Stimulated activated CD8-positive, alpha-beta memory T cell treated with anti-CD3 and anti-CD28 coated beads, Interleukin-7, amount 100 ng/mL, for 24 hours (primary cell): ENCODE measurements at regions not wholly inside any gene's neighbourhood (a gene's known extent, or its start where the extent isn't known, plus 50 kb on each side); places are given as distances from the start of the nearest gene placed in this dataset.

Experiments used
- DNase-seq: peaks from one replicate; pipeline ENCODE4 v3.0.0-alpha.2; 2020; ENCODE audit warnings: low read depth

GRCh38 chr4:53777244-53777984, 186.1 kb upstream of the LNX1 start:
- DNase-seq = no peak

GRCh38 chr4:53776141-53776540, 184.9 kb upstream of the LNX1 start:
- no peak for DNase-seq

GRCh38 chr4:53775381-53775780, 184.1 kb upstream of the LNX1 start:
- no peak for DNase-seq

GRCh38 chr4:53771326-53771725, 180.0 kb upstream of the LNX1 start:
- DNase-seq = no peak

- no peak for DNase-seq
Measured at GRCh38 chr4:53767482-53767881, 176.2 kb upstream of the LNX1 start.

GRCh38 chr4:53764761-53765490, 173.6 kb upstream of the LNX1 start:
- no peak for DNase-seq

- no peak for DNase-seq
Measured at GRCh38 chr4:53763813-53764597, 172.7 kb upstream of the LNX1 start.

- DNase-seq = no peak
Measured at GRCh38 chr4:53755656-53756055, 164.4 kb upstream of the LNX1 start.

- no peak for DNase-seq
Measured at GRCh38 chr4:53752124-53752523, 160.8 kb upstream of the LNX1 start.

- no peak for DNase-seq
Measured at GRCh38 chr4:53748328-53748772, 157.1 kb upstream of the LNX1 start.

- DNase-seq = no peak
Measured at GRCh38 chr4:53747401-53747800, 156.1 kb upstream of the LNX1 start.

GRCh38 chr4:53744446-53745160, 153.3 kb upstream of the LNX1 start:
- no peak for DNase-seq

GRCh38 chr4:53734584-53735353, 143.5 kb upstream of the LNX1 start:
- DNase-seq = no peak

- DNase-seq = no peak
Measured at GRCh38 chr4:53734182-53734581, 142.9 kb upstream of the LNX1 start.

- no peak for DNase-seq
Measured at GRCh38 chr4:53732661-53733060, 141.4 kb upstream of the LNX1 start.

GRCh38 chr4:53730031-53730805, 138.9 kb upstream of the LNX1 start:
- DNase-seq = no peak

- DNase-seq = no peak
Measured at GRCh38 chr4:53722110-53722509, 130.8 kb upstream of the LNX1 start.

GRCh38 chr4:53721263-53721662, 130.0 kb upstream of the LNX1 start:
- no peak for DNase-seq

GRCh38 chr4:53720776-53721175, 129.5 kb upstream of the LNX1 start:
- no peak for DNase-seq

GRCh38 chr4:53717064-53717549, 125.8 kb upstream of the LNX1 start:
- DNase-seq = no peak
